Fibroblast of lung (primary cell): ENCODE measurements at regions not wholly inside any gene's neighbourhood (a gene's known extent, or its start where the extent isn't known, plus 50 kb on each side); places are given as distances from the start of the nearest gene placed in this dataset.

ENCODE experiments used
- EZH2 ChIP-seq: IDR thresholded peaks from 2 replicates; pipeline ENCODE4 v1.5.1; 2012; ENCODE audit warnings: low read length, control low read depth, mild to moderate bottlenecking; ENCODE audit errors: missing control alignments
- TF ChIP-seq, protein P1 (sequence below), 2 donors: IDR thresholded peaks in 1 of 2; conservative IDR thresholded peaks in 1 of 2; 1 replicate in 1 of 2; 2 replicates in 1 of 2; pipeline ENCODE4 v1.5.1; 2011 to 2012; ENCODE audit warnings: low read length in 2 of 2, control low read depth in 1 of 2, inconsistent platforms in 1 of 2, low read depth in 1 of 2, mild to moderate bottlenecking in 1 of 2

- TF ChIP-seq, protein P1, sequence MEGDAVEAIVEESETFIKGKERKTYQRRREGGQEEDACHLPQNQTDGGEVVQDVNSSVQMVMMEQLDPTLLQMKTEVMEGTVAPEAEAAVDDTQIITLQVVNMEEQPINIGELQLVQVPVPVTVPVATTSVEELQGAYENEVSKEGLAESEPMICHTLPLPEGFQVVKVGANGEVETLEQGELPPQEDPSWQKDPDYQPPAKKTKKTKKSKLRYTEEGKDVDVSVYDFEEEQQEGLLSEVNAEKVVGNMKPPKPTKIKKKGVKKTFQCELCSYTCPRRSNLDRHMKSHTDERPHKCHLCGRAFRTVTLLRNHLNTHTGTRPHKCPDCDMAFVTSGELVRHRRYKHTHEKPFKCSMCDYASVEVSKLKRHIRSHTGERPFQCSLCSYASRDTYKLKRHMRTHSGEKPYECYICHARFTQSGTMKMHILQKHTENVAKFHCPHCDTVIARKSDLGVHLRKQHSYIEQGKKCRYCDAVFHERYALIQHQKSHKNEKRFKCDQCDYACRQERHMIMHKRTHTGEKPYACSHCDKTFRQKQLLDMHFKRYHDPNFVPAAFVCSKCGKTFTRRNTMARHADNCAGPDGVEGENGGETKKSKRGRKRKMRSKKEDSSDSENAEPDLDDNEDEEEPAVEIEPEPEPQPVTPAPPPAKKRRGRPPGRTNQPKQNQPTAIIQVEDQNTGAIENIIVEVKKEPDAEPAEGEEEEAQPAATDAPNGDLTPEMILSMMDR (conservative IDR thresholded peaks at IDR 0.05 in 1 of 2, IDR thresholded peaks at IDR 0.05 in 1 of 2; ENCODE audit: low read depth in 1 of 2, low read length in 2 of 2) = no peak
- TF ChIP-seq EZH2 = no peak
Measured at GRCh38 chr1:187977298-187977697, 1148.5 kb downstream of the PLA2G4A start.
